HG03558 (cell line): ENCODE measurements at regions not wholly inside any gene's neighbourhood (a gene's known extent, or its start where the extent isn't known, plus 50 kb on each side); places are given as distances from the start of the nearest gene placed in this dataset.

Experiments
- ATAC-seq: cut with Tn5 transposase; IDR thresholded peaks from one replicate; pipeline ENCODE4 v1.9.1; 2021; ENCODE audit warnings: moderate number of reproducible peaks; ENCODE audit not compliant: unreplicated experiment; ENCODE audit errors: extremely low read depth

DNA sequence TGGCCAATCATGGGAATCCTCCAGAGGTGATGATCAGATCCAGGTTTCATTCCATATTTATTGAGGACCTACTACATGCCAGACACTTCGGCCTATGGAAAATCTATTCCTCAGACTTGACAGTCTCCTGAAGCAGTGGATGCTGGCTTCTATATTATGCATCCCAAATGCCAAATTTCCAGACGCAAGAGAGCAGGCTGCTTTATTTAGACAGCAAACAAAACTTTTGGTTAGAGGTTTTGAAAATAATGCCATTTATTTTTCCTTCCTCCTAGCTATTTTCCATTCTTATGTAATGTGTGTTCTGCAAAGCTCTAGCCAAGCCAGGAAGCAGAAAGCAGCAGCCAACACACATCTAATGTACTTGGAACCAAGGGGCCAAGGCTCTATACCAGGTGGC is 330.8 kb downstream of the GPAM start:
- no peak for ATAC-seq

GRCh38 chr10:111856631-111857030 is 326.9 kb downstream of the GPAM start:
- no peak for ATAC-seq

- no peak for ATAC-seq
Measured at GRCh38 chr10:111865550-111865949, 318.0 kb downstream of the GPAM start.

DNA sequence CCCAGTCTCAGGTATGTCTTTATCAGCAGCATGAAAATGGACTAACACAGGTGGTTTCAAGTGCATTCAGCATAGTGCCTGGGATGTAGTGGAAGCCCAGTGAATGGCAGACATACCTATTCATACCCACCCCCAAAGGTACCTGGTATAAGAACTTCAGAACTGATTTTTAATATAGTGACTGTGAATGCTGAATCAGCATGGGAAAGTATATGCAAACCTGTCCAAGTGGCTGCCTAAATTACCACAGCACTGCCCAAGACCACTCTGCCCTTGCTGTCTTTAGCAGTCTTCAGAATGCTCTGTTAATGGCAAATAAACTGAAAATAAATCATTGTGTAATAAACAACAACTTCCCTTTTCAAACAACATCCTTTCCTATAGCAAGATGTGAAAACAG is 312.1 kb downstream of the GPAM start:
- no peak for ATAC-seq

DNA sequence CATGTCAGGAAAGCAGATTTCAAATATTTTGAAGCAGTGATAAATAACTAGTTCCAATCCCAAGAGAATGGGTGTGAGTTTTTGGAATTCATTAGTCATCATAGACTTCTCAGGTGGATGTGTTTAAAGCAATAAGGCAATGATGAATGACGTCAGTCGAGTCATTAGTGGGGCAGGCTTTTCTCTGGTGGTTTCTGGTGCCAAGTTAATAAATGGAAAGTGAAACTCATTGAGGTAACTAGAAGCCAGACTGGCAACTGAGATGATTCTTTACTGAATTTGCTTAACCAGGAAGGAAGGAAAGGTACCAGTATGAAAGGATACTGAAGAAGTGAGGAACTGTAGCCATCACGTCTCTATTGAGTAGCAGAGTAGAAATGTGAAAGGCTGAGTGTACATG is 311.0 kb downstream of the GPAM start:
- no peak for ATAC-seq

GRCh38 chr10:111873041-111873440 is 310.5 kb downstream of the GPAM start:
- no peak for ATAC-seq

- ATAC-seq = no peak
Measured at GRCh38 chr10:111873621-111874135, 309.9 kb downstream of the GPAM start.

DNA sequence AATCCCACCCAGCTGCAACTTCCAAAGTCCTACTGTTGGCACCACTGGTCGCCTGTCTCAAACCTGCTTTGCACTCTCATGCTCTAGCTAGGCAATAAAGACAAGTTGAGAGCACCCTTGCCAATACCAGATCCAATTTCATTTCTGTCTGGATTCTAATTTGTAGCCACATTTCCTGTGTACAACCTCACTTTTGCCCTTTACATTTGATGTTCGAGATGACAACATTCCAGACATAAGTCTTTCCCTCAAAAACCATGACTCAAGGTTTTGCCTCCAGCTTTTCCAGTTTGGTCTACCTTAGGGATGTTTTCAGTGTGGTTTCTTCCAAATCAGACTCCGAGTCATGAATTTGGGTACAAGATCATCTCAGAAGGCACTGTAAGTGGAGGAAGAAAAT is 309.0 kb downstream of the GPAM start:
- no peak for ATAC-seq

DNA sequence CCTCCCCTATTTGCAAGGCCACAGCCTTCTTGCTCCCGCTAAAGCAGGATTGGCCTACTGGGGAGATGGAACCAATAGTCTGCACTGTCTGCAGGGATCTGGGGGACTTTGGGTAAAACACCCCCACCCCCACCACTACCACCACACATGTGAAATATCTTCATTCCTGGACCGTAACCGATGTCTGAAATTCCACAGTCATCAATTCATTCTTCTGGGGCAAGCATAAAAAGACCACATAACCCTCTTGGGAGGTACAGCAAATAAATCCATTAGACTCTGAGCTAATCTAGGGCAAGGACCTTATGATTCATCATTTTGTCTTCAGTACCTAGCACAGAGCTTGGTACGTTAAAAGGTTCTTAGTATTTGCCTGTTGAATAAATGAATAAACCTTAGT is 307.8 kb downstream of the GPAM start:
- ATAC-seq = no peak

- no peak for ATAC-seq
Measured at GRCh38 chr10:111877258-111877657, 306.3 kb downstream of the GPAM start.

- ATAC-seq = no peak
Measured at GRCh38 chr10:111879969-111880368, 303.6 kb downstream of the GPAM start.

- ATAC-seq = no peak
Measured at GRCh38 chr10:111885046-111885445, 298.5 kb downstream of the GPAM start.

- ATAC-seq = no peak
Measured at GRCh38 chr10:111885919-111886318, 297.6 kb downstream of the GPAM start.

DNA sequence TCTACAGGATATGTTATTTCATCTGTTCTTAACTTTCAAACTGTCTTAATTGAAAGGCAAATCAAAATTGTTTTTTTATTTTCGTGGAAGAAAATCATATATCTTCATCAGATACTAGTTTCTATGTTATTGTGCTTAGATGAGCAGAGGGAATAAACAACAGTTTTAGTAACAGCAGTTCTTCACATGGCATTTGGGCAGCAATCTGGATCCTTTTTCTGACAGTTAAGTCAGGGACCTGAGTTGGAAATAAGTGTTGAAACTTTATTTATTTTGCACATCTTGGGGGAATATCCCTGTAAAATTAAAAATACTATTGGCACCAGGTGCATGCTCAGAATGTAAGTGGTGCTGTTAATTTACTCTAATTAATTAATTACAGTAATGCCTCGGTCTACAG is 296.3 kb downstream of the GPAM start:
- ATAC-seq = no peak

DNA sequence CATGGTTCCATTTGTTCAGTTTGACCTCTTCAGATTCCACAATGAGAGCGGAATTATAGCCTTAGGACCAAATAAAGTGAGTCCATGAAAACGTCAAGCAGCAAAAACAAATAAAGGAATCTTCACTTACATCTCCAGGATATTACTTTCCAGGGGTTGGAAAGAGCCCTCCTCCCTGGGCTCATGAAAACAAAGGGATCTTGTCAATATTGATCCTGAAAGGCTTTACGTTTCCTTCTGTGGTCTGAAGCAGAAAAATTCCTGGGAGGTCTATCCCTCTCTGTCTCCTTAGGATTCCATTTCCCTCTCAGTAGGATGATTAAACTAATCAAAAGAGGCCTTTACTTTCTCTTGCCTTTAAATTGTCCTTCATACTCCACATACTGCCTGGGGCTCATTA is 293.5 kb downstream of the GPAM start:
- ATAC-seq = no peak

- no peak for ATAC-seq
Measured at GRCh38 chr10:111916011-111916410, 267.6 kb downstream of the GPAM start.

- ATAC-seq = no peak
Measured at GRCh38 chr10:111921821-111922220, 261.7 kb downstream of the GPAM start.

GRCh38 chr10:111923032-111923431 is 260.5 kb downstream of the GPAM start:
- no peak for ATAC-seq

DNA sequence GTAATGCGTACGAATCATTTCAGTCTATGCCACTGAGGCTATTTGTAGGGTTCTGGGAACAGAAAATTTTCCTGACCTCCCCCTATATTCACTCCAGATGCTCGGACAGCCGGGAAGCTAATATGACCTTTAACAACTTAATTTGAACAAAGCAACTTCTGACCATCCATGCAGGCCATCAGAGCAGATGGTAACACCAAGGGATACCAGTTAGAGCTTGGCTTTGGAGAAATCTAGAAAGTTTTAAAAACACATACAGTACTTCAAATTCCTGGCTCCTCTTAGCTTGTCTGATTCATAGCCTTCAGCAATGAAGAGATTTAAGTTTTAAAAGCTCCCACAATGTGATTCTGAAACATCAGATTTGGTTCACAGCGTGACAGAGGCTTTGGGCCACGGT is 257.3 kb downstream of the GPAM start:
- ATAC-seq = no peak

DNA sequence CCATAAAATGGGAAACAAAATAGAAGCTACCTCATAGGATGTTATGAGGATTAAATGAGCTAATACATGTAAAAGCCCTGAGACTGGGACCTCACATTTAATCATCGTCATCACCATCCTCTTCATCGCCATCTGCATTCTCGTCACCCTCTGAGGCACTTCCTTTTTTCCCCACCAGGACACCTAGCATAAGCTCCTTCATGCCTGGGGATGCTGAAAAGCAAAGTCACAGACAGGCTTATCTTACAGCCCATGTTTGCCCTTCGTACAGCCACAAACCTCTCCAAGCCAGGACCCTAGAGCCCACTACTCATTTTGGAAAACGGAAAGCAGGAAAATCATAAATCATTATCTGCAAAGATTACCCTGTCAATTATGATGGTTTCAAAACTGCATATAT is 249.6 kb downstream of the GPAM start:
- no peak for ATAC-seq

- no peak for ATAC-seq
Measured at GRCh38 chr10:111934931-111935330, 248.6 kb downstream of the GPAM start.

DNA sequence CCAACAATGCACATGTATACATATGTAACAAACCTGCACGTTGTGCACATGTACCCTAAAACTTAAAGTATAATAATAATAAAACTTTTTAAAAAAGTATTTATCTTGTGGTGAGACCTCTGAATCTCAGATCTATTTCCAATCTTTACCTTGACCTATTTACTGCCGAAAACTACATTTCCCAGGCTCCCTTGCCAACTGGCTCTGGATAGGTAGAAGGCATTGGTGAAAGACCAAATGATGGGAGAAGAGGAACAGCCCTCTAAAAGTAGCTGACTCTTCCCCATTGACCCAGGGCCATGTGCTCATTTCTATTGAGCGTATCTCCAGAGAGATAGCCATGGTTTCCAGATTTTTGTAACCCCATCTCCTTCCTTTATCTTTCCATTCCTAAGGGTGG is 247.4 kb downstream of the GPAM start:
- ATAC-seq = no peak

DNA sequence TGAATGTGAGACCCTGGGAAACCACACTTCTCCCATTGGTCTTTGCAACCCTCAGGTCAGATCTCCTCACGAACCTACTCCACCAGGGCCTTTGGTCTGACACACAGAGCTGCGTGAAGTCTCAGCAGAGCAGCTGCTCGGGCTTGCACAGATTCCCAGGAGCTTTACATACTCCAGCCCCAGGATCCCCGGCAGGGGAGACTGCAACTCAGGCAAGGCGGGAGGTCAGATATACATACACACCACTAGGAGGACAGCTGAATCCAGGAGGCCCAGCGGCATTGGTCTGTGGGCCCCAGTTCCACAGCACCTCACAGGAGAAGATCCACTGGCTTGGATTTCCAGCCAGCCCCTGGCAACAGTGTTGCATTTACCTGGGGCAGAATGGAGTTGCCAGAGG is 239.2 kb downstream of the GPAM start:
- ATAC-seq = no peak
